ENCODE measurements at regions not wholly inside any gene's neighbourhood (a gene's known extent, or its start where the extent isn't known, plus 50 kb on each side); places are given as distances from the start of the nearest gene placed in this dataset.

- no peak for TF ChIP-seq CTCF (conservative IDR thresholded peaks at IDR 0.05; ENCODE audit: low read depth, low read length)
- no peak for TF ChIP-seq EZH2 (IDR thresholded peaks at IDR 0.05; ENCODE audit: borderline replicate concordance, low read depth, low read length, poor library complexity, severe bottlenecking)
Measured at GRCh38 chr15:70340494-70340870, 242.8 kb upstream of the TLE3 start.

Data from A673 (cell line).